Activated CD4-positive, alpha-beta T cell treated with anti-CD3 and anti-CD28 coated beads for 1 hour (primary cell): ENCODE measurements at regions not wholly inside any gene's neighbourhood (a gene's known extent, or its start where the extent isn't known, plus 50 kb on each side); places are given as distances from the start of the nearest gene placed in this dataset.

Experiments
- DNase-seq: peaks from one replicate; pipeline ENCODE4 v3.0.0-alpha.2; 2020

GRCh38 chr2:2754940-2755339 is 423.9 kb upstream of the MYT1L start:
- no peak for DNase-seq

- DNase-seq = no peak
Measured at GRCh38 chr2:2751715-2752315, 420.7 kb upstream of the MYT1L start.

- no peak for DNase-seq
Measured at GRCh38 chr2:2750867-2751714, 420.0 kb upstream of the MYT1L start.

- no peak for DNase-seq
Measured at GRCh38 chr2:2749206-2749598, 418.1 kb upstream of the MYT1L start.

- no peak for DNase-seq
Measured at GRCh38 chr2:2748399-2749205, 417.5 kb upstream of the MYT1L start.

GRCh38 chr2:2747797-2748301 is 416.8 kb upstream of the MYT1L start:
- no peak for DNase-seq

- no peak for DNase-seq
Measured at GRCh38 chr2:2746731-2747130, 415.7 kb upstream of the MYT1L start.

- no peak for DNase-seq
Measured at GRCh38 chr2:2744958-2745715, 414.1 kb upstream of the MYT1L start.

- no peak for DNase-seq
Measured at GRCh38 chr2:2744107-2744506, 413.0 kb upstream of the MYT1L start.

GRCh38 chr2:2743164-2743571 is 412.1 kb upstream of the MYT1L start:
- DNase-seq = no peak

GRCh38 chr2:2742726-2743125 is 411.7 kb upstream of the MYT1L start:
- no peak for DNase-seq

- DNase-seq = no peak
Measured at GRCh38 chr2:2740238-2740775, 409.2 kb upstream of the MYT1L start.

GRCh38 chr2:2739231-2739795 is 408.2 kb upstream of the MYT1L start:
- no peak for DNase-seq

GRCh38 chr2:2738684-2739083 is 407.6 kb upstream of the MYT1L start:
- DNase-seq = no peak

GRCh38 chr2:2738276-2738675 is 407.2 kb upstream of the MYT1L start:
- no peak for DNase-seq

- DNase-seq = no peak
Measured at GRCh38 chr2:2735041-2735440, 404.0 kb upstream of the MYT1L start.

GRCh38 chr2:2734308-2734707 is 403.2 kb upstream of the MYT1L start:
- no peak for DNase-seq

GRCh38 chr2:2733818-2734217 is 402.7 kb upstream of the MYT1L start:
- no peak for DNase-seq

- no peak for DNase-seq
Measured at GRCh38 chr2:2732331-2733119, 401.4 kb upstream of the MYT1L start.

- DNase-seq = no peak
Measured at GRCh38 chr2:2731816-2732284, 400.8 kb upstream of the MYT1L start.
